Neutrophil (primary cell): ENCODE measurements at regions not wholly inside any gene's neighbourhood (a gene's known extent, or its start where the extent isn't known, plus 50 kb on each side); places are given as distances from the start of the nearest gene placed in this dataset.

ENCODE experiments used
- H3K27ac ChIP-seq: fragments of 200-600 bp; sonication (generic); 2 replicates; pipeline ENCODE4 v1.5.1; 2016; ENCODE audit warnings: mild to moderate bottlenecking, moderate library complexity
- H3K27me3 ChIP-seq: fragments of 200-600 bp; sonication (generic); 2 replicates; pipeline ENCODE4 v1.6.0; 2016; ENCODE audit warnings: mild to moderate bottlenecking
- H3K36me3 ChIP-seq: fragments of 200-600 bp; sonication (generic); 2 replicates; pipeline ENCODE4 v1.5.1; 2017
- H3K4me1 ChIP-seq, 2 experiments: fragments of 200-600 bp in 1 of 2; sonication (generic) in 1 of 2; 1 replicate in 1 of 2; 2 replicates in 1 of 2; pipeline versions ENCODE4 v1.5.1 to v1.6.1; 2013 to 2016; ENCODE audit warnings: low read depth in 1 of 2, low read length in 1 of 2, mild to moderate bottlenecking in 1 of 2, moderate library complexity in 1 of 2; ENCODE audit not compliant: control insufficient read depth in 1 of 2, insufficient read depth in 1 of 2
- H3K4me3 ChIP-seq, 2 experiments: fragments of 200-600 bp in 1 of 2; sonication (generic) in 1 of 2; 1 replicate in 1 of 2; 2 replicates in 1 of 2; pipeline ENCODE4 v1.5.1; 2013 to 2016; ENCODE audit warnings: low read depth in 1 of 2, low read length in 1 of 2, mild to moderate bottlenecking in 1 of 2, moderate library complexity in 1 of 2
- H3K9me3 ChIP-seq: fragments of 200-600 bp; sonication (generic); 2 replicates; pipeline ENCODE4 v1.5.1; 2016
- CTCF ChIP-seq: fragments of 200-600 bp; sonication (generic); IDR thresholded peaks from 2 replicates; pipeline ENCODE4 v1.5.1; 2016; ENCODE audit warnings: antibody characterized with exemption

GRCh38 chr4:19580095-19580494 is 671.6 kb upstream of the SLIT2 start:
- no peaks in the 10 kb centered on the region for H3K9me3 ChIP-seq
- H3K27ac ChIP-seq, result no peak overlapping the region
- no peak overlapping the region for H3K4me3 ChIP-seq
- no peaks in the 10 kb centered on the region for H3K4me1 ChIP-seq
- TF ChIP-seq CTCF, result no peak
- no peaks in the 10 kb centered on the region for H3K27me3 ChIP-seq
- no peaks in the 10 kb centered on the region for H3K36me3 ChIP-seq

GRCh38 chr4:19579608-19580007 is 672.1 kb upstream of the SLIT2 start:
- Histone ChIP-seq H3K27ac (no peak overlapping the region), H3K27me3 (no peaks in the 10 kb centered on the region), H3K9me3 (no peaks in the 10 kb centered on the region), H3K4me3 (no peak overlapping the region), H3K36me3 (no peaks in the 10 kb centered on the region), H3K4me1 (no peaks in the 10 kb centered on the region)
- TF ChIP-seq CTCF, result no peak

GRCh38 chr4:19577097-19577496 is 674.6 kb upstream of the SLIT2 start:
- H3K36me3 ChIP-seq, result no peaks in the 10 kb centered on the region
- TF ChIP-seq CTCF, result no peak
- no peak overlapping the region for H3K4me3 ChIP-seq
- H3K9me3 ChIP-seq, result no peaks in the 10 kb centered on the region
- no peak overlapping the region for H3K27ac ChIP-seq
- no peaks in the 10 kb centered on the region for H3K27me3 ChIP-seq
- no peaks in the 10 kb centered on the region for H3K4me1 ChIP-seq

GRCh38 chr4:19575924-19576323 is 675.8 kb upstream of the SLIT2 start:
- H3K27me3 ChIP-seq, result no peaks in the 10 kb centered on the region
- TF ChIP-seq CTCF, result no peak
- no peaks in the 10 kb centered on the region for H3K36me3 ChIP-seq
- no peaks in the 10 kb centered on the region for H3K9me3 ChIP-seq
- H3K4me3 ChIP-seq, result no peak overlapping the region
- H3K4me1 ChIP-seq, result no peaks in the 10 kb centered on the region
- no peak overlapping the region for H3K27ac ChIP-seq

- Histone ChIP-seq H3K36me3 (no peaks in the 10 kb centered on the region), H3K4me3 (no peak overlapping the region), H3K27me3 (no peaks in the 10 kb centered on the region), H3K9me3 (no peaks in the 10 kb centered on the region), H3K27ac (no peak overlapping the region), H3K4me1 (no peaks in the 10 kb centered on the region)
- TF ChIP-seq CTCF, result no peak
These were observed 685.7 kb upstream of the SLIT2 start for GRCh38 chr4:19566041-19566440.

GRCh38 chr4:19562456-19562855 is 689.2 kb upstream of the SLIT2 start:
- H3K27me3 ChIP-seq, result no peaks in the 10 kb centered on the region
- H3K27ac ChIP-seq, result no peak overlapping the region
- no peaks in the 10 kb centered on the region for H3K36me3 ChIP-seq
- H3K4me3 ChIP-seq, result no peak overlapping the region
- no peaks in the 10 kb centered on the region for H3K4me1 ChIP-seq
- no peaks in the 10 kb centered on the region for H3K9me3 ChIP-seq
- TF ChIP-seq CTCF, result no peak
